Left colon (tissue), 2 donors: ENCODE measurements at regions not wholly inside any gene's neighbourhood (a gene's known extent, or its start where the extent isn't known, plus 50 kb on each side); places are given as distances from the start of the nearest gene placed in this dataset.

Experiments used
- ATAC-seq: fragments of 200-7000 bp; cut with Tn5 transposase; one replicate; pipeline ENCODE4 v1.9.1; 2020; ENCODE audit warnings: mild to moderate bottlenecking, moderate library complexity
- DNase-seq, 2 donors: peaks; one replicate each; pipeline ENCODE4 v3.0.0-alpha.2; 2020
- intact Hi-C, 2 donors: fragments of 100-400 bp; cut with DNase I in 1 of 2; cut with micrococcal nuclease in 1 of 2; formaldehyde crosslinking; loops; one replicate each; pipeline versions ENCODE4 v1.11.2 to v1.14.0; 2022; cut with DNase I, micrococcal nuclease
- donor health status: DM: no; HTN: no; CAD: no.
- donor health status: DM: yes; HTN: yes; CAD: no.

- no peak for DNase-seq
- intact Hi-C loops = no loop called here
- no peak for ATAC-seq
Observed at GRCh38 chr2:222146488-222146887, 152.3 kb downstream of the PAX3 start.

GRCh38 chr2:222142027-222142426 lies 156.8 kb downstream of the PAX3 start:
- intact Hi-C loops = no loop called here
- ATAC-seq (no peak), DNase-seq (no peak)

DNA sequence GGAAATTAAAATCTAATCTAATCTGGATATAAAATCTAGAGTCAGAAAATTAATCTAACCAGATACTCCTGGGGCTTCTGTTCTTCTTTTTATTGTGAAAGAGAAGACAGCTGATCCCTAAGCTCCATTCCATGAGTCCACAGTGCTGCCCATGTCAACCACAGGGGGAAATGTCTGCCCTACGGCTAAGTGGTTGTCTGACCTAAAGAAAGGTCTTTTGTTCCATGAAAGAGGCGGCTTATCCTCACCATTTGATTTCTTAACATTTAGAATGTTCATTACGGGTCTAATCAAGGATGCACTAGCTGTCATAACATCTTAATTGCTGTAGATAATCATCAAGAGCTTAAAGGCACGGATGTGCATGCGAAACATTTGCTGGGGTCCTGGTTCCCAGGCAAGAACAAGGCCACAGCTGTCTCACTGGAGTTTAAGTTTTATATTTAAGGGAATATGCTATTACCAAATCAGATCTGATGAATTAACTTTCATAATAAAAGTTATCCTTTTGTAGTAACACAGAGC lies 162.6 kb downstream of the PAX3 start:
- ATAC-seq (no peak), DNase-seq (no peak)
- intact Hi-C loops = no loop called here

DNA sequence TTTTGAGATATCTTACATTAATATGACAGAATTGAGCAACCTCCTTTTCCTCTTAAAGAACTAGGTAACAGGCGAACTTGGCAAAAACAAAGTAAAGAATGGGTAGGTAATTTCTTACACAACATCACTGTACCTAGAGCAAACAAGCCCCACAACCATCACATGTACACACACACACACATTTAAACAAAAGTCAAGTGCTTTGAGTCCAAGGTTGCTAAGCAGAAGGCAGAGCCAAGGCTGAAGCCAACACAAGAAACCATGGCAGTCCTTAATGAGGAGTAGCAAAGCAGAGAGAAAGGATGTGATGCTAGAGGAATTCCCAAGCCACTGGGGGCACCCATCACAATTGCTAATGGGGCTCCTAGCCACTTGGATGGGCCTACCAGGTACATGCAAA lies 164.1 kb downstream of the PAX3 start:
- no peak for DNase-seq
- no peak for ATAC-seq
- intact Hi-C loops = no loop called here

- no peak for DNase-seq
- intact Hi-C loops = no loop called here
- no peak for ATAC-seq
Observed at GRCh38 chr2:222133897-222134296, 164.9 kb downstream of the PAX3 start.

GRCh38 chr2:222130855-222131254 lies 167.9 kb downstream of the PAX3 start:
- ATAC-seq (no peak), DNase-seq (no peak)
- intact Hi-C loops = no loop called here

- intact Hi-C loops = no loop called here
- no peak for ATAC-seq
- DNase-seq = no peak
Observed at GRCh38 chr2:222127660-222128059, 171.1 kb downstream of the PAX3 start.

- ATAC-seq = no peak
Observed at GRCh38 chr2:222120933-222121332, 177.9 kb downstream of the PAX3 start.

GRCh38 chr2:222115296-222115695 lies 183.5 kb downstream of the PAX3 start:
- no peak for DNase-seq
- intact Hi-C loops = no loop called here
- no peak for ATAC-seq

More at GRCh38 chr2:222120933-222121332, 177.9 kb downstream of the PAX3 start:
- intact Hi-C loops = no loop called here
- DNase-seq = no peak

- intact Hi-C loops = no loop called here
- ATAC-seq = no peak
- no peak for DNase-seq
Observed at GRCh38 chr2:222108957-222109585, 189.7 kb downstream of the PAX3 start.

DNA sequence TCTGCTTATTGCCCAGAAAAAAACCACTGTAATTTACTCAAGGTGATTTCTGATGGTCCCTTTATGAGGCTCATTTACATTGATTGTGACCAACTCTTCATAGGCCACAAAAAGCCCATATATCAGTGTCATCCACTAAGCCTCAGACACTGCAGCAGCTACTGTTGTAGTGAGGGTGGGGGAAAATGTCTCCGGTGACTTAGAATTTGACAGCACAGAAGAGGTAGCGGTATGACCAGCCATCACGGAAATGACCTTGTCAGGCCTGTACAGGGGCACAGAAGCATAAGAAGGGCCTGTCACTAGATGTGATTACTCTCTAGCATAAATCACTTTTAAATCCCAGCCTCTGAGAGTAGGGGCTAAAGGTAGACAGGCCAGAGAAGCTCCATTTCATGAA lies 190.3 kb downstream of the PAX3 start:
- intact Hi-C loops = no loop called here

DNA sequence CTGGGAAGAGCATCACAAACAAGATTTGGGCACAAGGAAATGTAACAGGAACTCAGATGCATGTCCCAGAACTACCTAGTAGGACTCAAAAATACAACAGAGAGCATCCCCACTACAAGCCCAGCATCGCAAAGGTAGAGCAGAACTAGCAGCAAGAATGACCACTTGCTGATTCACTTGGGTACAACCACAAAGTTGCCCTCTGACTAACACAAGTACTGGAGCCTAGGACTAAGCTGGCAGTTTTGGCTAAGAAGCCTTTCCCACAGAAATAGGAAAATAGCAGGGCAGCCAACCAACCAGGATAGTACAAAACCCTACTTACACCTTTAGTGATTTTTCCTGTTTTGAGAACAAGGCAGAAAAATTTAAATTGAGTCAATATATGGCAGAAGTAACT lies 193.8 kb downstream of the PAX3 start:
- ATAC-seq (no peak), DNase-seq (no peak)
- intact Hi-C loops = no loop called here

More for the DNA sequence above, 190.3 kb downstream of the PAX3 start:
- ATAC-seq (no peak), DNase-seq (no peak)

- intact Hi-C loops = no loop called here
- no peak for ATAC-seq
- no peak for DNase-seq
Observed at GRCh38 chr2:222102575-222103349, 196.0 kb downstream of the PAX3 start.

- intact Hi-C loops = no loop called here
- DNase-seq (no peak), ATAC-seq (no peak)
Observed at GRCh38 chr2:222100704-222101699, 197.8 kb downstream of the PAX3 start.

- DNase-seq (no peak), ATAC-seq (no peak)
- intact Hi-C loops = no loop called here
Observed at GRCh38 chr2:222088561-222088960, 210.2 kb downstream of the PAX3 start.

GRCh38 chr2:222087998-222088397 lies 210.8 kb downstream of the PAX3 start:
- DNase-seq = no peak
- intact Hi-C loops = no loop called here
- no peak for ATAC-seq

GRCh38 chr2:222082201-222082600 lies 216.6 kb downstream of the PAX3 start:
- ATAC-seq = no peak
- intact Hi-C loops = no loop called here
- no peak for DNase-seq

DNA sequence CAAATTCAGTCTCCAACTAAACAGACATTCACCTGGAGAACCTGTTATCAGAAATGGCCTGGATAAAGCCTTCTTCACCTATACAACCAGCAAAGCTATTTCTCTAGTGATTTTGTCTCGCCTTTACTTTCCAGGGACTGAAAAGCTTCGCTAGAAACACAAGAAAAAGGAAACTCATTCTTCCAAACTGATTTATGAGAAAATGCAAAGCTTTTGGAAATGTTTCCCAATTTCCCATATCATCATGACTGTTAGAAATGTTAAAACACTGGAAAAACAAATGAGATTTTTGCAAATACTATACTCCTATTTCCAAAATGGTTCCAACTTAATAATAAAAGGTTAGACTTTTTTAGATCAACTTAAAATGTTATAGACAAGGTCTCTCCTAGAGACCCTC lies 218.7 kb downstream of the PAX3 start:
- intact Hi-C loops = no loop called here
- DNase-seq (no peak), ATAC-seq (no peak)

DNA sequence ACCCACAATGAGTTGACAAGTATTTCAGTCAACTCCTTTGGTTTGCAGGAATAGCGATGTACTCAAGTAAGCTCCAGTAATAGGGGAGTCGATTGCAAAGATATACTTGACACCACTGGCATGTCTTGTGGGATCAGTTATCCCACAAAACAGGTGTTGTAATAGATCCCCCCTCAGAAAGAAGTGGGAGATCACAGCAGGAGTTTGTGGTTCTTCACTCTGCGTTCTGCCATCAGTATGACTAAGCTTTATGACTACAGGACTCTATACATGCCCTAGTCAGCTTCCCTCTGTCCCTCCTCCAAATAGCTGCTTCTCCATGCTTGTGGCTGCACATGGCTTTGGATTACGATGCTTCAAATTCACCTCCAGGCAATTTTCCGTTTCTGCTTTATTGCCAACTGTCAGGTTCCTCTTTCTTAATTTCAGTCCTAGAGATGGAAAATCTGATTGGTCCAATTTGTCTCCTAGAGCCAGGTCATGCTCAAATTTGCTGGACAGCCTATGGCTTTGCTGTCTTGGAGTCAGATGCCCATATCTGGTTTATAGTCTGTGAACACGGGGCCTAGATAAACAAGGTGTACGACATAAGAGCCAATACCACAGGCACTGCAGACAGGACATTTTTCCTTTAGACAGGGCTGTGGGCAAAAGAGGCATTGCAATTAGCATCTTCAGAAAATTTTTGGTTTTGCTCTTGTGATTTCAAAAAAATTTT lies 221.7 kb downstream of the PAX3 start:
- intact Hi-C loops = no loop called here
- ATAC-seq (no peak), DNase-seq (no peak)
